WERI-Rb-1 (cell line): ENCODE measurements at regions not wholly inside any gene's neighbourhood (a gene's known extent, or its start where the extent isn't known, plus 50 kb on each side); places are given as distances from the start of the nearest gene placed in this dataset.

Experiments
- DNase-seq: peaks from one replicate; pipeline ENCODE4 v3.0.0-alpha.2; 2020
- H3K27ac ChIP-seq: fragments of 250-450 bp; sonication (Bioruptor Pico); 2 replicates; pipeline ENCODE4 v1.5.1; 2020; ENCODE audit warnings: mild to moderate bottlenecking, moderate library complexity
- H3K27me3 ChIP-seq: fragments of 250-450 bp; sonication (Bioruptor Pico); 2 replicates; pipeline ENCODE4 v1.5.1; 2021; ENCODE audit warnings: mild to moderate bottlenecking, low read depth, moderate library complexity; ENCODE audit not compliant: insufficient read depth, severe bottlenecking
- H3K36me3 ChIP-seq: fragments of 250-450 bp; sonication (Bioruptor Pico); 2 replicates; pipeline ENCODE4 v1.5.1; 2020; ENCODE audit warnings: mild to moderate bottlenecking, moderate library complexity
- H3K4me3 ChIP-seq: 2 replicates; pipeline ENCODE4 v1.5.1; 2011; ENCODE audit warnings: low read depth, mild to moderate bottlenecking, control low read depth, low read length
- H3K9me3 ChIP-seq: fragments of 250-450 bp; sonication (Bioruptor Pico); 2 replicates; pipeline ENCODE4 v1.5.1; 2021; ENCODE audit warnings: mild to moderate bottlenecking, moderate library complexity; ENCODE audit not compliant: severe bottlenecking
- TF ChIP-seq, protein P1 (sequence below): IDR thresholded peaks from 2 replicates; pipeline ENCODE4 v1.5.1; 2011; ENCODE audit warnings: low read depth, mild to moderate bottlenecking, control low read depth, inconsistent platforms, low read length

DNA sequence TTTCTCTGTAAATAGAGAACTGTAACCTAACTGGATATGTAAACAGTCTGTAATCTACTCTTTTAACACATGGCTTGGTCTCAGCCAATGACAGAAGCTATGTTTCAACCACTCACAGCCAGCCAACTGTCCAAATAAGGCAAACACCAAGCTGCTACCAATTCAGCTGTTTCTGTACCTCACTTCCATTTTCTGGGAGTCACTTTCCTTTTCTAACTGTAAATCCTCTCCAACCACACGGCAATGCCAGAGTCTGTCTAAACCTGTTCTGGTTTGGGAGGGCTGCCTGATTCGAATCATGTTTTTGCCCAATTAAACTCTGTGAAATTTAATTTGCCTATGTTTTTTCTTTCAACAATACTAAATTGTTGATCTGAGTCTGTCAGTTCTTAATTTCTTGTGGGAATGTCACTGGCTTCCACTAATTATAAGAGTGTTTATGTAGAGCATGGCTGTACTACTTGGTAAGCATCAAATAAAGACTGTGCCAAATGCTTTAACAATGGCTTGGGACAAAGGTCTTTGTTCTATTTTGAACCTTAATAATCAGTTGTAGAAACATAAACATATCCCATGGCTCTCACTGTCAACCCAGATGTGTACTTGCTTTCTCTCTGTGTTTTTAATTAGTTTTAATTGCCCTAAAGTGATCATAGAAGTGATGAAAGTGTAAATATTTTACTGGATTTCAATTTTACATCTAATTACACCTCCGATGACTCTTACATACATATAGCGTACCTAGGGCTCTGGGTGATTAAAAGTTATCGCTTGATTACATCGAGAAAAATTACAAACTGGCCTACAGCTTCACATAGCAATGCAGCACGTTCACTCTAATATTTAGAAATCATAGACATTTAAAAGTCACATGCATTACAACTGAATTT, 1144.6 kb upstream of the TMPRSS15 start:
- Histone ChIP-seq H3K27ac (no peak overlapping the region), H3K36me3 (no peaks in the 10 kb centered on the region), H3K9me3 (no peaks in the 10 kb centered on the region), H3K4me3 (no peak overlapping the region), H3K27me3 (peaks cover 14% of the 10 kb centered on the region)
- TF ChIP-seq, protein P1, sequence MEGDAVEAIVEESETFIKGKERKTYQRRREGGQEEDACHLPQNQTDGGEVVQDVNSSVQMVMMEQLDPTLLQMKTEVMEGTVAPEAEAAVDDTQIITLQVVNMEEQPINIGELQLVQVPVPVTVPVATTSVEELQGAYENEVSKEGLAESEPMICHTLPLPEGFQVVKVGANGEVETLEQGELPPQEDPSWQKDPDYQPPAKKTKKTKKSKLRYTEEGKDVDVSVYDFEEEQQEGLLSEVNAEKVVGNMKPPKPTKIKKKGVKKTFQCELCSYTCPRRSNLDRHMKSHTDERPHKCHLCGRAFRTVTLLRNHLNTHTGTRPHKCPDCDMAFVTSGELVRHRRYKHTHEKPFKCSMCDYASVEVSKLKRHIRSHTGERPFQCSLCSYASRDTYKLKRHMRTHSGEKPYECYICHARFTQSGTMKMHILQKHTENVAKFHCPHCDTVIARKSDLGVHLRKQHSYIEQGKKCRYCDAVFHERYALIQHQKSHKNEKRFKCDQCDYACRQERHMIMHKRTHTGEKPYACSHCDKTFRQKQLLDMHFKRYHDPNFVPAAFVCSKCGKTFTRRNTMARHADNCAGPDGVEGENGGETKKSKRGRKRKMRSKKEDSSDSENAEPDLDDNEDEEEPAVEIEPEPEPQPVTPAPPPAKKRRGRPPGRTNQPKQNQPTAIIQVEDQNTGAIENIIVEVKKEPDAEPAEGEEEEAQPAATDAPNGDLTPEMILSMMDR: no peak
- no peak for DNase-seq

DNA sequence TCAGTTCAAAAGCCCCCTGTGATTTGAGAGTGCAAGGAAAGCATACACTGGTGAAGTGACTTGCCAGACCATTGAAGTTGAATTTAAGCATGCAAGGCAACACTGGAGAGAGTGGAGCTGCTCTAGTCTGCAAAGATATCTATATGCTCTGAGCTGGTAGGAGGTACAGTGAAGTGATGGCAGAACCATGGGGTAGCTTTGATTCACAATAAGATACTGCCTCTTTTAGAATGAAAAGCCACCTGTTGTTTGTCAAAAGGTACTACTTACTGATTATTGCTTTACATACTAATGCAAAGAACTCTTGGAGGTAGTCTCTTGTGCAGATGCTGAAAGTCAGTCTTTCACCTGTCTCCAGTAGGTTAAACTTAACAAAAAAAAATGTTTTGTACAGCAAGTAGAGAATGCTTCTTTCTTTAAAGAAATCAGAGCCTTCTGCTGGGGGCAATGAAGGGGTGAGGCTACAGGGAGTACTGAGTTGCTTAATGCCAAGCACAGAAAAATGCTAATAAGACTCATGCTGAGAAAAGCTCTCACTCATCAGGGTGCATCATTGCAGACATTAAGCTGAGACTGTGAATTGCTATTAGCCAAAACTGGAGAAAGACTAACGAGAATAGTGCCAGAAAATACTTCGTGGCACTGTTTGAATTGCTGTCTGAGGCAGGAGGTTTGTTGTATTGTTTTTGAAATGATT, 1150.5 kb upstream of the TMPRSS15 start:
- H3K36me3 ChIP-seq: no peaks in the 10 kb centered on the region

GRCh38 chr21:19557046-19557445, 1153.5 kb upstream of the TMPRSS15 start:
- no peak overlapping the region for H3K4me3 ChIP-seq
- no peak overlapping the region for H3K27ac ChIP-seq
- no peak for DNase-seq
- TF ChIP-seq, protein P1: no peak
- peaks cover 12% of the 10 kb centered on the region for H3K27me3 ChIP-seq
- H3K36me3 ChIP-seq: no peaks in the 10 kb centered on the region
- H3K9me3 ChIP-seq: no peaks in the 10 kb centered on the region

More for the DNA sequence above, 1150.5 kb upstream of the TMPRSS15 start:
- H3K4me3 ChIP-seq: no peak overlapping the region
- H3K27me3 ChIP-seq: peaks cover 13% of the 10 kb centered on the region
- no peak overlapping the region for H3K27ac ChIP-seq
- no peaks in the 10 kb centered on the region for H3K9me3 ChIP-seq
- no peak for DNase-seq
- TF ChIP-seq, protein P1: no peak

DNA sequence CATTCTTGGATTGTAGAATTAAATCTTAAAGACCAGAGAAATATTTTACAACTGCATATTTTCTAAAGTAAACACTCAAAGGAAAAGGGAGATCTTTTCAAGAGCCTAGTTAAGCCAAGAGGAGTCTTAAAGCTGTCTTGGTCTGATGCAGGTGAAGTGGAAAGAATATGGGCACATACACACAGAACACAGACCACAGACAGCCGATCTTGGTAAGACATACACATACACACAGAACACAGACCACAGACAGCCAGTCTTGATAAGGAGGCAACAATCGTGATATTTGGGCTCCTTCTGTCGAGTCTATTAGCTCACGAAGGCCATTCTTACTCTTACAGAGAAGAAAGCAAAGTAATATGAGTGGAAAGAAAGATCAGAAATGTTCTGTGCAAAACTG, 1153.9 kb upstream of the TMPRSS15 start:
- no peaks in the 10 kb centered on the region for H3K36me3 ChIP-seq
- no peaks in the 10 kb centered on the region for H3K9me3 ChIP-seq
- peaks cover 15% of the 10 kb centered on the region for H3K27me3 ChIP-seq
- no peak for DNase-seq
- H3K27ac ChIP-seq: no peak overlapping the region
- TF ChIP-seq, protein P1: no peak
- no peak overlapping the region for H3K4me3 ChIP-seq

- no peak overlapping the region for H3K4me3 ChIP-seq
- H3K27me3 ChIP-seq: peaks cover 31% of the 10 kb centered on the region
- DNase-seq: no peak
- no peaks in the 10 kb centered on the region for H3K36me3 ChIP-seq
- no peaks in the 10 kb centered on the region for H3K9me3 ChIP-seq
- TF ChIP-seq, protein P1: no peak
- no peak overlapping the region for H3K27ac ChIP-seq
Measured at GRCh38 chr21:19565587-19565986, 1162.0 kb upstream of the TMPRSS15 start.
